ENCODE measurements at regions not wholly inside any gene's neighbourhood (a gene's known extent, or its start where the extent isn't known, plus 50 kb on each side); places are given as distances from the start of the nearest gene placed in this dataset.

DNA sequence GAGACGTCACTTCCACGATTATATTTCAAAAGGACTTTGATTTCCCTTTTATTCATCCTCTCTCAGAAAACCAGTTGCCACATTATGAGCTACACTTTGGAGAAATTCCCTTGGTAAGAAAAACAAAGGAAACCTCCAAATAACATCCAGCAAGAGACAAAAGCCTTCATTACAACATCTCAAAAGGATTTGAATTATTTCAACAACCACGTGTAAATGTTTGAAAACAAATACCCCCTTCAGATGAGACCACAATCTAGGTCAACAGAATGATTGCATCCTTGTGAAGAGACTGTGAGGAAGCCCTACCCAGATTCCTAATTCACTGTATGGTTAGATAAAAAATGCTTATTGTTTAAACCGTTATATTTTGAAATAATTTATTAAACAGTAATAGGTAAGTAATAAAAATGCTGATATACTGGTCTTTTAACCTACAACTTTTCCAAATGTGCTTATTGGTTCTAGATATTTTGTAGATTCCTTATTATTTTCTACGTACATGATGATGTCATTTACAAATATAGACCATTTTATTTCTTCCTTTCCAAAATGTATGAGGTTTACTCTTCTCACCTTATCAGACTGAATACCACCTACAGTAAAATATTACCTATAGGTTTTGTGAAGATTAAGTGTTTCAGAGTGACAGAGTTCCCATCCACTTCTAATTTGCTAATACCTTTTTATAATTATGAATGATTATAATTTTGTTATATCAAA lies 922.7 kb upstream of the CHAC2 start:
- no peak for TF ChIP-seq POLR2A (IDR thresholded peaks at IDR 0.05)
- TF ChIP-seq, protein P1, sequence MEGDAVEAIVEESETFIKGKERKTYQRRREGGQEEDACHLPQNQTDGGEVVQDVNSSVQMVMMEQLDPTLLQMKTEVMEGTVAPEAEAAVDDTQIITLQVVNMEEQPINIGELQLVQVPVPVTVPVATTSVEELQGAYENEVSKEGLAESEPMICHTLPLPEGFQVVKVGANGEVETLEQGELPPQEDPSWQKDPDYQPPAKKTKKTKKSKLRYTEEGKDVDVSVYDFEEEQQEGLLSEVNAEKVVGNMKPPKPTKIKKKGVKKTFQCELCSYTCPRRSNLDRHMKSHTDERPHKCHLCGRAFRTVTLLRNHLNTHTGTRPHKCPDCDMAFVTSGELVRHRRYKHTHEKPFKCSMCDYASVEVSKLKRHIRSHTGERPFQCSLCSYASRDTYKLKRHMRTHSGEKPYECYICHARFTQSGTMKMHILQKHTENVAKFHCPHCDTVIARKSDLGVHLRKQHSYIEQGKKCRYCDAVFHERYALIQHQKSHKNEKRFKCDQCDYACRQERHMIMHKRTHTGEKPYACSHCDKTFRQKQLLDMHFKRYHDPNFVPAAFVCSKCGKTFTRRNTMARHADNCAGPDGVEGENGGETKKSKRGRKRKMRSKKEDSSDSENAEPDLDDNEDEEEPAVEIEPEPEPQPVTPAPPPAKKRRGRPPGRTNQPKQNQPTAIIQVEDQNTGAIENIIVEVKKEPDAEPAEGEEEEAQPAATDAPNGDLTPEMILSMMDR (IDR thresholded peaks at IDR 0.05), result no peak
- Histone ChIP-seq H3K27ac (no peak overlapping the region), H3K4me3 (no peak overlapping the region), H3K27me3 (no peaks in the 10 kb centered on the region), H3K36me3 (no peaks in the 10 kb centered on the region), H3K9me3 (no peaks in the 10 kb centered on the region), H3K4me1 (no peaks in the 10 kb centered on the region)
- WGBS (ENCODE audit: insufficient coverage, low coverage, low lambda C conversion rate, missing lambda C conversion rate), result 56% methylated on average over 5 of the region's 5 CpGs
- ATAC-seq (no peak), DNase-seq (no peak)
- intact Hi-C loops (cut with DNase I), result no loop called here

- intact Hi-C loops (cut with DNase I), result no loop called here
- Histone ChIP-seq H3K27ac (no peak overlapping the region), H3K4me1 (no peaks in the 10 kb centered on the region), H3K27me3 (no peaks in the 10 kb centered on the region), H3K36me3 (no peaks in the 10 kb centered on the region), H3K4me3 (no peak overlapping the region), H3K9me3 (no peaks in the 10 kb centered on the region)
- ATAC-seq (no peak), DNase-seq (no peak)
- TF ChIP-seq POLR2A (IDR thresholded peaks at IDR 0.05), result no peak
- TF ChIP-seq, protein P1 (IDR thresholded peaks at IDR 0.05), result no peak
- WGBS (ENCODE audit: insufficient coverage, low coverage, low lambda C conversion rate, missing lambda C conversion rate), result 56% methylated on average over 2 of the region's 2 CpGs
Observed at GRCh38 chr2:52835909-52836308, 931.7 kb upstream of the CHAC2 start.

- no peak overlapping the region for H3K4me3 ChIP-seq
- no peaks in the 10 kb centered on the region for H3K4me1 ChIP-seq
- H3K27me3 ChIP-seq, result no peaks in the 10 kb centered on the region
- no peaks in the 10 kb centered on the region for H3K9me3 ChIP-seq
- DNase-seq (no peak), ATAC-seq (no peak)
- no peak overlapping the region for H3K27ac ChIP-seq
- H3K36me3 ChIP-seq, result no peaks in the 10 kb centered on the region
- intact Hi-C loops (cut with DNase I), result no loop called here
- TF ChIP-seq, protein P1 (IDR thresholded peaks at IDR 0.05), result no peak
- no peak for TF ChIP-seq POLR2A (IDR thresholded peaks at IDR 0.05)
Observed at GRCh38 chr2:52831216-52831615, 936.4 kb upstream of the CHAC2 start.

DNA sequence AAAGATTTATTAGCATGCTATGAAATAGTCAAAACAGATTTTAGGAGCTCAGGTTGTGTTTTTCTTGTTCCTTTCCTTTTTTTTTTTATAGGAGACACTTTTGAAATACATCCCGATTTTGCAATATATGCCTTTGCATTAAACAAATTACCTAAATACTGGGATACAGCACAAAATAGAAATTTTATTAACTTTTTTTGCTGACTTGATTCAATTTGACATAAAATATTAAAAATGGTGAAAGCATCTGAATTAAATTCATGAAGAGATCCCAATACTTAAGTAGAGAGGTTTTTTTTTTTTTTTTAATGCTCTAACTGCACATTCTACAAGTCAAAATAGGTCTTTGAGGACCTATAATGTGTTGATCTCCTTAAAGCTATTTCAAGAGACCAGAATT lies 939.5 kb upstream of the CHAC2 start:
- ATAC-seq (no peak), DNase-seq (no peak)
- intact Hi-C loops (cut with DNase I), result no loop called here
- H3K4me3 ChIP-seq, result no peak overlapping the region
- H3K27me3 ChIP-seq, result no peaks in the 10 kb centered on the region
- H3K9me3 ChIP-seq, result no peaks in the 10 kb centered on the region
- H3K27ac ChIP-seq, result no peak overlapping the region
- no peaks in the 10 kb centered on the region for H3K4me1 ChIP-seq
- WGBS (ENCODE audit: insufficient coverage, low coverage, low lambda C conversion rate, missing lambda C conversion rate), result 60% methylated on average over 1 of the region's 1 CpG
- TF ChIP-seq POLR2A (IDR thresholded peaks at IDR 0.05), result no peak
- TF ChIP-seq, protein P1 (IDR thresholded peaks at IDR 0.05), result no peak
- no peaks in the 10 kb centered on the region for H3K36me3 ChIP-seq

GRCh38 chr2:52821631-52822030 lies 946.0 kb upstream of the CHAC2 start:
- Histone ChIP-seq H3K36me3 (no peaks in the 10 kb centered on the region), H3K27ac (no peak overlapping the region), H3K9me3 (no peaks in the 10 kb centered on the region), H3K27me3 (no peaks in the 10 kb centered on the region), H3K4me1 (no peaks in the 10 kb centered on the region), H3K4me3 (no peak overlapping the region)
- no peak for TF ChIP-seq POLR2A (IDR thresholded peaks at IDR 0.05)
- TF ChIP-seq, protein P1 (IDR thresholded peaks at IDR 0.05), result peak in 3 of 4 donors; percentile 10 to 28 (median 12)
- intact Hi-C loops (cut with DNase I), result no loop called here
- DNase-seq (no peak), ATAC-seq (peak in 2 of 4 donors; percentile 19 to 32)

Data from right lobe of liver (tissue), 6 donors.